GDM1 (cell line): ENCODE measurements at regions not wholly inside any gene's neighbourhood (a gene's known extent, or its start where the extent isn't known, plus 50 kb on each side); places are given as distances from the start of the nearest gene placed in this dataset.

Experiments
- DNase-seq: peaks from one replicate; lab custom pipeline; 2025; lab: John Stamatoyannopoulos, UW

DNA sequence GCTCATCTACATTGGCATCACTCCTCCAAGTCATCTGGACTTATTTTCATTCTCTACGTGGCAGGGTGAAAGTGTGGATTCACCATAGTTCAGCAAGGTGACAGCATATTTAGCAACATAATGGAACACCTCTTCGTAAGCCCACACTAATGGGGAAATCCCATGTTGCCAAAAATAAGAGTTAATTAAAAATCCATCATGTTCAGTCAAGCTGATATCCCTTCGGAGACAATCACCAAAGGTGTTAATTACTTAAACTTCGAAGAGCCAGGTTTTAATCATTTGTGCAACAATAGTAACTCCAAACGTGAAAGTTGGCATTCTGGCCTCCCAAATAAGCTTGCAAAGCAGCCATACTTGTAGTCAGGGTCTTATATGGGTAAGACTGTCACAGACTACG lies 242.9 kb downstream of the NSG2 start:
- DNase-seq: no peak

DNA sequence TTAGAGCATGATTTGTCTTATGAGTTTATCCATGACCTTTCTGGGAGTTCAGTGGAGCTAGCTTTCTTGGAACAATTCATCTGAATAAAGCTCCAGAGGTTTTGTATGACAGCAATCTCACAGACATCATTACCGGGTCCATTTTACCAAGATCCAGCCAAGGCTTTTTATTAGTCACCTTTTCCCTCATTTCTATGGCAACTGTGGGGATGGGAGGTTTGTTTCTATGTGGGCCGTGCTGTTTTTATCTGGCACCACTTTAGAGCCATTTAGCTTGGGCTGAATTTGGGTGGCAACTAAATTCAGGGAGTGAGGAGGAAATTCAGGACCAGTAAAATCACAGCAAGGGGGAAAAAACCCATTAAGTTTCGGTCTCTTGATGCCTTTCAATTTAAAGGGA lies 245.7 kb downstream of the NSG2 start:
- no peak for DNase-seq

DNA sequence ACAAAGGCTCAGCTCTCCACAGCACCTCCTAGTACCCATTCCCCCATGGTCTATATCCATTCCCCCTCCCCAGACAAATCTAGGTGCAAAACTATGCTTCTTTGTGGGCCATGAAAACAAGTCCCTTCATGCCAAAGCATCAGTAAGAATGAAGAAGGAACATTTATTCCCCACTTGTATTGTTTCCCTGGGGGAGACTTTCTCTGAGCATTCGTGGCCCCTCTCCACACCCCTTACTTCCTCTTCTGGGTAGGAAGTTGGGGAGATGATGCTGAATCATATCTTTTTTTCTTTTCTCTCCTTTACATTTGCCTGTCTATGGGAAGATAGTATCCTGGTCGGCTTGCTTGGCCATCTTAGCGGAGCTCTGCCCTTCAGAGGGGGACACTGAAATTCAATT lies 246.8 kb downstream of the NSG2 start:
- no peak for DNase-seq

DNA sequence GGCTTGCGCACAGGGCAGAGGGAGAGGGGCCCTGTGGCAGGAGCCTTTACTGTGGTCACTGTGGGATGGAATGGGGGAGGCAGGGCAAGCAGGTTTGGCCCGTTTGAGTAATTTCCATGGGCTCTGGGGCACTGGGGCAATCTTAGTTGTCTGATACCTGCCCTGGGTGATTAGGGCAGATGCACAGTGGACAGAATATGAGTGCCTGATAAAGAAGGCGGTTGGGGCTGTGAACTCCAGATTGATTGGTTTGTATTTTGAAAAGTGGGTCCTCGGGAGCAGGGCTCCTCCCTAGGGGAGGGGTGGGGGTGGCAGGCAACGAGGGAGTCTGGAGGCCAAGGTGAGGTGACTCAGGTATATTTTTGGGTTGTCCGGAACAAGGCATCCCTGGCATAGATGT lies 247.5 kb downstream of the NSG2 start:
- no peak for DNase-seq

DNA sequence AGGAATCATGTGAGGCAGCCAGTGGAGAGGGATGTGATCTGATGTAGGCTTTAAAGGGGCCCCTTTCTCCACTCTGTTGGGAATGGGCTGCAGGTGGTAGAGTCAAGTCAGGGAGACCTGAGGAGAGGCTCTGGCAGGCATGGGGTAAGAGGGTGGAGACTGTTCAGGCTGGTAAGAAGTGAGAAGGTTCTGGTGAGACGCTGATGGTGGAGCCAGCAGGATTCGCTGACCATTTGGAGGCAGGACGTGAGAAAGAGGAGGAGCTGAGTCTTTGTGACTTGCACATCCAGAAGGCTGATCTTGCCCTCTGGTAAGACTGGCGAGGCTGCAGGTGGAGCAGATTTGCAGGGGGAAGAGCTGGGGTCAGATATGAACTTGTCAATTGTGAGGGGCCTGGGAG lies 248.0 kb downstream of the NSG2 start:
- no peak for DNase-seq

DNA sequence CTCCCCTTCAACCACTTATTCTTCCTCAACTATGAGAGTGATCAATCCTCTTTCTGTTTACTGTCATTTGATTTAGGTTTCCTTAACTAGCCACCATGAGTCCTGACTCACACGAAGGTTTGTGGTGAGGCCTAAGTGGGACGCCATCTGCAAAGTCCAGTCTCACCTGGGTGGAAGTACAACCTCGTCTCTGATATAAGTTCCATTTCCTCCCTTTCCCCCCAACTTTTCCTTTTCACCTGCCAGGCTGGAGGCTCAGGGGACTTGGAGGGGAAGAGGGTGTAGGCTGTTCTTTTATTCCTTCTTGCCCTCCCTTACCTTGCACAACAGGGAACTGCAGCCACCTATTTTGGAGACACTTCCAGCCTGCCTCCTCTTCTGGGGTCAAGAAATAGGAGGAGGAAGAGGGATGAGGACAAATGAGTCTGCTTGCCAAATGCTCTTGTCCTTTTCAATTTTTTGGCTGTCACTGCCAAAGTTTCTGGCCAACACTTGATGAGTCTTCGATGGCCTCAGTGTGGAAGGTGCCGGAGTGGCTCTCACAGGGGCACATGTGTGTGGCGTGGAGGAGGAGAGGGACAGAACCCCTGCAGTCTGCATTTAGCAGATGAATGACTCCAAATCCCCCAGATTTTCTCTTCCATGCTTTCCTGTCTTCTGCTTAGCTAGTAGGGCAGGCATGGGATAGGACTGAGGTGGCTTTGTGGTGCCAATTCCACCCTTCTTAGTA lies 249.6 kb downstream of the NSG2 start:
- no peak for DNase-seq

DNA sequence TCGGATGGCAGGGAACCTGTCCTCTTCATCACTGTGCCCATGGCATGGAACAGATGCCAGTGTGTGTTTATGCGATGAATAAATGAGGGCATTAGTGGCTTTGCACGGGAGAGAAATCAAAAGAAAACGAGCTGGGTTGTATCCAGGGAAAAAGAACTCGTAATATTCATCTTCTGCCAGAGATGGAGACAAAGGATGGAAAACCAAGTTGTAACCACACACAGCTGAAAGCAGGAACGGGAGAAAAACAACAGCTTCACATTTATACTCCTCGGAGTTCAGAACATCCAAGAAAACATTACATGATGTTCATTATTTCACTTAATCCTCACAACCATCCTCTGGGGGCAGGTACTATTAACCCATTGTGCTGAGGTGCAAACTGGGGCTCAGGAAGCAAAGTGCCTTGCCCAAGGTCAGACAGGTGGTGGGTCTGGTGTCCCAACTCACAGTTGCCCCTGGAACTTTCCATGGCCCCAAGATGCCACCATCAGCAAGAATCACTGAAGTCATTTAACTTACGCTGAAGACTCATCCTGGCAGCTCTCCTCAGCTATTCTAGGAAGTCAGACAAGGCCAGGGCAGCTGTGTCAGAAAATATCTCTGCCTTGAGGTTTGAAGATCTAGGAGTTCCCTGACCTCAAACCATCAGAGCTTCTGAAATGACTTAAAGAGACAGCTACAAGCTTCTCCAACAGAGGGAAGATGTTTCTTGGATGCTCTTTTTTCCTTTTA lies 250.4 kb downstream of the NSG2 start:
- no peak for DNase-seq

DNA sequence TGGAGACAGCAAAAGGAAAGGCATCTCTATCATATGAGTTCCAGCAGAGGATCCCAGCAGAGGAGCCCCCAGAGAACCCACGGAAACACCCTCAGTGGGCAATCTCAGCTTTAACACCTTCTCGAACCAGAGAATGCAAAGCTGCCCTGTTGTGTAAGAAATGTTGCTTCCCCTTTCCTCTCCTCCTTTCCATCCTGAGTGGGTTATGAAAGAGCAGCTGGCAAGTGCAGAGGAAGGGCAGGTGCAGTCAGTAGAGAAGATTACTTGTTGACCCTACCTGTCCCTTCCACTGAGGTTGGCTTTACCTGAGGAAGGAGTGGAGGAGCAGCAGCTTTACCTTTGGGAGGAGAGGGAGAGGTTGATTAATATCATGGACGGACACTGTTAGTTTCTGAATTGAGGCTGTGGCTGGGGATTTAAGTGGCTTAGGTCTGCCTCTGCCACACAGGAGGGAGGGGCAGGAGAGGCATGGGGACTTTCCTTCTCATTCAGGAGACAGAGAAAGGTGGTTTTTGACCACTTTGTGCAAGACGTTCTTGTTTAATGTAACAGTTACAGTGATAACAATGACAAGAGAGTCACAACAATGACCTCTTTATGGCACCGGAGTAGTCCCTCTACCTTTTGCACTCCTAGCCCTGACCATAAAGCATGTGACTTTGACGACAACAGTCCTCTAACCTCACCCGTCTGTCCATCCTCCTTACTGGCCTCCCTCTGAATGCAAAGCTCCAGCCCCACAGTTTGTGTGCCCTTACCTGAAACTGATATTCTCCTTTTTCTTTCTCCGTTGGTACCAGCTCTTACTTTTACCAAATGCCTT lies 254.8 kb downstream of the NSG2 start:
- no peak for DNase-seq

DNA sequence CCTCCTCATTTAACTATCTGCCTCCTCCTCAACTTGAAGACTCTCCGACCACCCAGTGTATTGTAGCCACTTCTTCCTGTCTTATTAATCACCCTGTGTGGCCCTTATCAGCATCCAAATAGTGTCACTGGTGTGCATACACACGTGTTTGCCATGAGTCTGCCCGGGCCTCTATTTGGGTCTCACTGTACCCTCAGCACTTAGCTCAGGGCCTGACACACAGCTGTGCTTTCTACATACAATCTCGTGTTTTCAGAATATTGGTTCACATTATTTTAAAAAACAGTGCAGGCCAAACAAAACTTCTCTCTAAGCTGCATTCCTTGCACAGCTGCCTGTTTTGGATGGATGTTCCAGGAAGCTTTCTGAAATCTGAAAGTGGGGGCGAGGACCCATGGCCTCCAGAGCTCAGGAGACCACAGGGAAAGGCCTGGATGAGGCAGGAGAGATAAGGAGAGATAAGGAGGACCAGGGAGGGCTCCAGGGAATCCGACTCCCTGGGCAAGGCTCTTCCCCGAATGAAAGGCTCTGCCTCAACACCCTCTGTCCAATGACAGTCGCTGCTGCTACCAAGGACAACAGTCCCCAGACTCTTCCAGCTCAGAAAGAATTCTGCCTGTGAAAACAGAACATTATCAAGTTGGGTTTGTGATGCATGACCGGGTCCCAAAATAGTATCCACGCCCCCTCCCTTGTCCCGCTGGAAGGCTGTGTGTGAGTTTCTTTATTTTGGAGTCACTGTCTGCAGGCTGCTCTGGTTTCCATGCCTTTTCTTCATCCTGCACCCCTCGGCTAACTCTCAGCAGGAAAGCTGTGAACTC lies 255.6 kb downstream of the NSG2 start:
- no peak for DNase-seq

DNA sequence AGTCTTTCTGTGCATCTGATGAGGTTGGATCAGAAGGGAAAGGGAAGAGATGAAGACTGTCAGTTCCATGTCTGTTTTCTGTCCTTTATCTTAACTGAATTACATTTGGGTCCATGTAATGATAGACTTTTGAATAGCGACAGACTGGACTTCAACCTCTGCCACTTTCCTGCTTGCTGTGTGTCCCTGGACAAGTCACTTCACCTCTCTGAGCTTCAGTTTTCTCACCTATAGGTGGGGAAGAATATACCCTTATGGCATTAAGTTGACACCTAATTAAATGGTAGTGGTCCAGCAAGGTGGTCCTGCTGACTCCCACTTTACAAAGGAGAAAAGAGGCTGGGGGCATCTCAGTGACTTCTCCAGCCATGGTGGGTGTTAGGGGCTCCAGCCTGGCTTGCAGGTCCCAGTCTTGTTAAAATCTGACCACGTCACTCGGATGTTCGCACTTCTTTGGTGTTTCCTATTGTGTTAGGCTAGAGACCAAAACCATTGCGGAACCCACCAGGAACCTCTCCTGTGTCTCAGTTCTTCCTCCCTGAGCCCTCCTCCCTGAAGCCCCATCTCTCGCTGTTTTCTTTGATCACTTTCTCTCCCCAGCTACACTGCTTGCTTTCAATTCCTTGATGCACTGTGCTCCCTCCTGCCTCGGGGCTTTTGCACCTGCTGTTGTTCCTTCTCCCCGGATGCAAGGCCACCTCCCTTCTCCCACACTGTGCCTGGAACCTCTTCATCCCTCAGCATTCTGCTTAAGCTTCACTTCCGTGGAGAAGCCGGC lies 256.5 kb downstream of the NSG2 start:
- DNase-seq: no peak

DNA sequence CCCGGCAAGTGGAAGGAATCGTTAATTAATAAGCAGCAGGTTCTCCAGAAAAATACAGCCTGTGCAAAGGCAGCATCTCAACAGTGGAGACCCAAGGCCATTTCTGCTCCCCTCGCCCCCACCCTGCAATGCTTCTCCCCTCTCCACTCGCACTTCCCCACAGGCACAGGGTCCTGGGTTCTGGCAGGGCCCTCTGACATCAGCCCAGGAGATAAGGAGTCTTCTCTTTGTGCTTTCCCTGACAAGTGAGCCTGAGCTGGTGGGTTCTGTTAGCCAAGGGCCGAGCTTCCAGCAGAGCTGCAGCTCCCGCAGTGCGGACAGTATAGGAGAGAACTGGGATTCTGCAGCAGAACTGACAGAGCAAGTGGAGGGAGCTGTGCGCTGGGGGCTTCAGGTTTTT lies 257.5 kb downstream of the NSG2 start:
- no peak for DNase-seq

DNA sequence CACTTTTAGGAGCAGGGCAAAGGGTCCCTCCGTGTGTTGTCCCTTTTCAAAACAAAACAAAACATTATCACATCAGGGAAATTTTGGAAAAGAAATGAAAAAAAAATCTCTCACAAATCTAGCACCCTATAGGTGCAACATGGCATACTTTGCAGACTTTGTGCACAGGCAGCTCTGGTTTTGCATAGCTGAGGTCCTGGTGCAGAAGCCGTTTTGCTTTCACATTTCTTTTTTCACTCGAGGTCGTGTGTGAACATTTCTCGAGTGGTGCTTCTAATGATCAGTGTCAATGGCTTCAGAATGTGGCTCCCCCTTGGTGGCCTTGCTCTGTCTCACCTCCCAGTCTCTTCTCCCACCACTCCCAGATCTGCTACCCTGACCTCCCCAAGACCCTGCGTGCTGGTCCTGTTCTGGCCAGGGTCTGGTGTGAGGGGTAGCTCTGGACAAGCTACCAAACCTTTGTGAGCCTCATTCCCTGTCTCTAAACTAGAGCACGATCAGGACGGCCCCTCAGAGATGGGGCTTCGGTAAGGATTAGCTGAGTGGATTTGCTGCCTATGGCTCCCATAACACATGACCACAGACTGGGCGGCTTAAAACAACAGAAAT lies 258.0 kb downstream of the NSG2 start:
- no peak for DNase-seq

DNA sequence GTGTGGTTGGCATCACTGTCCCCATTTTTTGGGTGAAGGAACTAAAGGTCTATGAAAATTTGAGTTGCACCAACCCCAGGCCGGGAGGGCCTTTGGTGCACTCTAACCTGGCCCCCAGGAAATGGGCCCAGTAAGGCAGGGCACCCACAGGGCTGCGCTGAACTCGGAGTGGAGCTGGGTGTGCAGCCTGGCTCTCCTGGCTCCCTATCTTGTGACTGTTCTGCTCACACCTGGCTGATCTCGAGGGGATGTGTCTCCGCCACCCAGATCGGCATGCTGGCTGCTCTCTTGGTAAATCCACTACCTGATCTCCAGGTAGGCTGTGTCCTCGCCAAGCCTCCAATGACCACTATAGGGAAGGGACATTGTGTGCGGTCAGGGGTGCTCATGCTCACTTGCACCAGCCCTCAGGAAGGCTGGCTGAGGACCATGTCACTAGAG lies 259.8 kb downstream of the NSG2 start:
- DNase-seq: no peak

DNA sequence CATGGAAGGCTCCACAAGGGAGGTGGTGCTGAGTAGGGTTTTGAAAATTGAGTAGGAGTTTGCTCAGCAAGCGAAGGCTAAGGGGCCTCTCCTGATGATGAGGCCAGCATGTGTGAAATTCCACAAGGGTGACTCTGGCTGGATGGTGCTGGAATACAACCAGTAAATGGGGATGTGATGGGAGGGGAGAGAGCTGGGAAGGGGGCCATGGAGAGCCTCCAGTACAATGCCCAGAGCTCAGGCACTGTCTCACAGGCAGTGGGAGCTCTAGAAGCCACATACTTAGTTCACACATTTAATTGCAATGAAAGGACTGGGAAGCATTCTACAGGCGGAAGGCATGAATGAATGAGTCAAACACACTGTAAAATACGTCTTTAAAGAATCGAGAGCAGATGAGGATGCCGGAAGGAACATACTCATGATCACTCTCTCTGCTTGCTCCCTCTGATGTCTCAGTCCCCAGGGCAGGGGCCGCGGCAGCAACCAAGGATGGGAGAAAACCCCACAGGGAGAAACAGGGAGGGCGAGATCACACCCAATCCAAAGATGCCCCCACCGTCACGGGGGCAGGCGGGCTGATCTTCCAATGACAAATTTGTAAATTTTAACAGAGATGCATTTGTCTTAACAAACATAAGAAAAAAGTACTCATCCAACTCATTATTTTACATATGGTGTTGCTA lies 261.0 kb downstream of the NSG2 start:
- no peak for DNase-seq

DNA sequence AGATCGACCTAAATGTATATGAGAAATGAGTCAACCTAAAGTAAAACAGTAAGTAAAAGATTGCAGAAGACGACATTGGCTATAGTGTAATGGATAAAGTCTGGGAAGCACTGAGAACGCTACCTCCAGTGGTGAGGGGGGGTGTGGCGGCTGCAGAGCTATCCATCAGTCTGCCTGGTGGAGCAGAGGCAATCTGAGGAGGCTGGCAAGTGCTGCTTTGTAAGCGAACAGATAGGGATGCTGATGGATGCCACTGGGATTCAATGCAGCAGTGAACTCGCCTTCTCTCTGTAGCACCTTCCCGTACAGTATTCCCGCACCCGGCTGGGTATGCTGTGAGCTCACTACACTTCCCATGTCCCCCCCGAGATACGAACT lies 261.5 kb downstream of the NSG2 start:
- DNase-seq: no peak

DNA sequence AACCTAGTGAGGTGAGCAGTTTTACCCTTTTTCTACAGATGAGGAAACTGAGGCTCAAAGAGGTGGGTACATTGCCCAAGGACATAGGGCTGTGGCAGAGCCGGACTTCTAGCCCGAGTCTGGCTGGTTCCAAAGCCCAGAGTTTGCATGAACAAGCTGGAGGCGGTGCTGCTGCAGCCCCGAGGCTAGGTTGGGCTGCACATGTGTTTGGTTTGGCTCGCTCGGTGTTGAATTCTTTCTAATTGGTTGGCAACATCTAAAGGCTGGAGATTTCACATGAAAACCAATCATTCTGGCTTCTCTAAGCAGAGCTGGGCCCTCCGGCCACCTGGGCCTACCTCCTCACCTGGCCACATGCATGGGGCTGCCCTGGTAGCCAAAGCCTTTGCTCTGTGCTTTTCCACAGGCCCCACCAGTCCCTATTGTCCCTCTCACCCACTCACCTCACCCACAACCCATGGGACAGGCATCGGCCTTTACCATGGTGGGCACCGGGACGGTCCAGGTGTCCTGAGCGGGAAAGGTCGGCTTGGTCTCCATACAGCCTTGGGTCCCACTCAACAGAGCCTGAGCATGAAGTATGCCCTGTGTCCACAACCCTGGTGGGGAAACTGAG lies 262.3 kb downstream of the NSG2 start:
- no peak for DNase-seq

DNA sequence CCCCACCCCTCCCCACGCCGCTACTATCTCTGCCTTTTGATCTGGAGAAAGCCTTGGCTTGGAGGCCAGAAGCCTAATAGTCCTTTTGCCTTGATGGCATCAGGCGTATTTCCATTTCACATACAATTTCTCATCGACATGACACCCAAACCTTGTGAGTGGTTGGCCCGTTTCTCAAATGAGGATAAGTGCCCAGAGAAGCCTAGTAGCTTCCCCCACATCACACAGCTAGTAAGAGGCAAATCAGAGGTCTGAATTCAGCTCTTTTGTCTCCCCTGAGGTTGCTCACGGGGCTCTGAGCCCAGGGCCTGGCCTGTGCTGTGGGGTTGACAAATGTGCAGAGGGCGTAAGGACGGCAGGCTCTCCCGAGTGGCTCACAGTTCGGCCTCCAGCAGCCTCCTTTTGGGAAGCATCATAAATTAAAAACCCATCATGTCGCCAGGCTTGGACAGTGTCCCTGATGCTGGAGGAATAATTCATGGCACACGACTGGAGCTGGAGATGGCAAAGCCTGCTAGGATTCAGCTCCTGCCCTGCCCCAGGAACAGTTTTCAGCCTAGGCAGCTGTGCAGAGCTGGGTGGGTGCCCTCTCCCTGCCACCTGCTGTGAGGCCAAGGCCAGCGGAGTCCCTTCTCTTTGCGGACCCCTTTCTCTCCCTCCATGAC lies 263.8 kb downstream of the NSG2 start:
- DNase-seq: no peak

DNA sequence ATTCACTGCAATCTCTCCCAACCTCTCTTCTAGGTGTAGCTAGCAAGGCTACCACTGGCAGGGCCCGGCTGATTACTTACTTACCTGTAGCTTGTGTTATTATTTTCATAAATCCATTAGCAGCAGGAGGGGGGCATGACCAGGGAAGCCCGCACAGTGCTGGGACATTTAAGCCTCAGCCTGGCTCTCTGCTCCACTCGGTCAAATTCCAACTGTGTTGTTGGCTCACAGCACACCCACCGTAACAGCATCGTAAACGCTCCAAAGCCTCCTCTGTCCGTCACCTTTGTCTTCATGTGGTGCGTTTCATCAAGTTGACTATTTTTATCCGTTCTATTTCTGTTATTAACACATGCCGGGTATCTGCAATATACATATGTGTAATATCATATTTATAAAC lies 264.7 kb downstream of the NSG2 start:
- DNase-seq: no peak

DNA sequence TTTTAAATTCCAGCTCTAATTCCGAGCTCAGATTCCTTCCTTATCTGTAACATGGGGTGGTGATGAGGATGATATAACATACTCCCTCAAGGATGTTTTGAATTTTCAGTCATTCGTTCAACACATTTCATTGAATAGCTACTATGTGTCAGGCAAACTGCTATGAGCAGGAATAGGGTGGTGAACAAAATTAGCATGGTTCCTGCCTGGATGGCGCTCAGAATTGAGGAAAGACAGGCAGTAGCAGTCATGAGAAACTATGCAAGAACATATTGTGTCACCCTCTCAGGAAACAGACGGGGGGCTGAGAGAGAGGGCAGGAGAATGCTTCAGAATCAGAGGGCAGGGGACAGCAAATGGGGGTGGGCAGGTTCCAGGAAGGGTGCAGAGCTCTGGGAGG lies 265.2 kb downstream of the NSG2 start:
- DNase-seq: no peak
